DMS 273 treated with DMSO at 0.1 percent for 48 hours (cell line): ENCODE measurements at regions not wholly inside any gene's neighbourhood (a gene's known extent, or its start where the extent isn't known, plus 50 kb on each side); places are given as distances from the start of the nearest gene placed in this dataset.
A peak's percentile ranks its signal among the peaks of the same experiment; 100 is the strongest.
"Not testable (repeated sequence)": the region's sequence is repeated elsewhere in the genome, so short reads cannot be mapped to it uniquely, and the experiment has no call there.

Experiments
- DNase-seq: peaks from one replicate; lab custom pipeline; 2025; lab: John Stamatoyannopoulos, UW

GRCh38 chr4:126440297-126440696 is 1125.5 kb downstream of the FAT4 start:
- DNase-seq, result no peak

GRCh38 chr4:126441173-126442035 is 1126.6 kb downstream of the FAT4 start:
- DNase-seq, result no peak

GRCh38 chr4:126445596-126445995 is 1130.8 kb downstream of the FAT4 start:
- no peak for DNase-seq

GRCh38 chr4:126446917-126447316 is 1132.2 kb downstream of the FAT4 start:
- no peak for DNase-seq

- DNase-seq, result no peak
Measured at GRCh38 chr4:126448086-126448845, 1133.5 kb downstream of the FAT4 start.

- DNase-seq, result no peak
Measured at GRCh38 chr4:126451237-126451873, 1136.6 kb downstream of the FAT4 start.

- DNase-seq, result no peak
Measured at GRCh38 chr4:126455865-126456264, 1141.1 kb downstream of the FAT4 start.

- DNase-seq, result no peak
Measured at GRCh38 chr4:126458993-126459392, 1144.2 kb downstream of the FAT4 start.

GRCh38 chr4:126465341-126465740 is 1150.6 kb downstream of the FAT4 start:
- DNase-seq, result no peak

- DNase-seq, result no peak
Measured at GRCh38 chr4:126466848-126467247, 1152.1 kb downstream of the FAT4 start.

GRCh38 chr4:126468144-126468543 is 1153.4 kb downstream of the FAT4 start:
- DNase-seq, result no peak

- no peak for DNase-seq
Measured at GRCh38 chr4:126470862-126471261, 1156.1 kb downstream of the FAT4 start.

- DNase-seq, result no peak
Measured at GRCh38 chr4:126475730-126476129, 1157.0 kb upstream of the INTU start.

- no peak for DNase-seq
Measured at GRCh38 chr4:126479709-126480108, 1153.0 kb upstream of the INTU start.

GRCh38 chr4:126482311-126482710 is 1150.4 kb upstream of the INTU start:
- no peak for DNase-seq

GRCh38 chr4:126486377-126486776 is 1146.4 kb upstream of the INTU start:
- no peak for DNase-seq

- DNase-seq, result no peak
Measured at GRCh38 chr4:126489826-126490463, 1142.8 kb upstream of the INTU start.

- DNase-seq, result peak; percentile 56
Measured at GRCh38 chr4:126495163-126495752, 1137.5 kb upstream of the INTU start.

GRCh38 chr4:126512979-126513378 is 1119.8 kb upstream of the INTU start:
- DNase-seq, result no peak

- no peak for DNase-seq
Measured at GRCh38 chr4:126513596-126513995, 1119.2 kb upstream of the INTU start.

- DNase-seq, result no peak
Measured at GRCh38 chr4:126520731-126521130, 1112.0 kb upstream of the INTU start.

GRCh38 chr4:126525400-126525799 is 1107.4 kb upstream of the INTU start:
- not testable (repeated sequence) for DNase-seq
